Spleen (tissue), 7 donors: ENCODE measurements at regions not wholly inside any gene's neighbourhood (a gene's known extent, or its start where the extent isn't known, plus 50 kb on each side); places are given as distances from the start of the nearest gene placed in this dataset.

Source experiments
- POLR2A ChIP-seq, 3 donors: fragments of 450-650 bp; IDR thresholded peaks; one replicate each; pipeline ENCODE4 v1.5.1; 2017; ENCODE audit warnings: antibody characterized with exemption in 3 of 3, mild to moderate bottlenecking in 1 of 3
- POLR2AphosphoS5 ChIP-seq, 3 donors: sonication (generic); formaldehyde crosslinking; IDR thresholded peaks; one replicate each; pipeline ENCODE4 v1.5.1; 2017; ENCODE audit warnings: antibody characterized with exemption in 3 of 3
- TF ChIP-seq, protein P1 (sequence below), 11 experiments: fragments of 200-600 bp in 7 of 11; fragments of 450-650 bp in 4 of 11; sonication (generic) in 4 of 11; IDR thresholded peaks in 8 of 11; conservative IDR thresholded peaks in 3 of 11; 1 replicate in 7 of 11; 2 replicates in 4 of 11; pipeline versions ENCODE4 v1.4.0 to v1.8.0; 2016 to 2021; ENCODE audit warnings: antibody characterized with exemption in 11 of 11, inconsistent platforms in 4 of 11, mild to moderate bottlenecking in 1 of 11
- donor health status: DM: no; HTN: no; CAD: no; lungs with moderate emphysema.
- donor health status: DM: no; HTN: no; CAD: no.
- donor health status: DM: no; HTN: no; CAD: no.

- TF ChIP-seq POLR2AphosphoS5 (IDR thresholded peaks at IDR 0.05), result no peak
- TF ChIP-seq, protein P1, sequence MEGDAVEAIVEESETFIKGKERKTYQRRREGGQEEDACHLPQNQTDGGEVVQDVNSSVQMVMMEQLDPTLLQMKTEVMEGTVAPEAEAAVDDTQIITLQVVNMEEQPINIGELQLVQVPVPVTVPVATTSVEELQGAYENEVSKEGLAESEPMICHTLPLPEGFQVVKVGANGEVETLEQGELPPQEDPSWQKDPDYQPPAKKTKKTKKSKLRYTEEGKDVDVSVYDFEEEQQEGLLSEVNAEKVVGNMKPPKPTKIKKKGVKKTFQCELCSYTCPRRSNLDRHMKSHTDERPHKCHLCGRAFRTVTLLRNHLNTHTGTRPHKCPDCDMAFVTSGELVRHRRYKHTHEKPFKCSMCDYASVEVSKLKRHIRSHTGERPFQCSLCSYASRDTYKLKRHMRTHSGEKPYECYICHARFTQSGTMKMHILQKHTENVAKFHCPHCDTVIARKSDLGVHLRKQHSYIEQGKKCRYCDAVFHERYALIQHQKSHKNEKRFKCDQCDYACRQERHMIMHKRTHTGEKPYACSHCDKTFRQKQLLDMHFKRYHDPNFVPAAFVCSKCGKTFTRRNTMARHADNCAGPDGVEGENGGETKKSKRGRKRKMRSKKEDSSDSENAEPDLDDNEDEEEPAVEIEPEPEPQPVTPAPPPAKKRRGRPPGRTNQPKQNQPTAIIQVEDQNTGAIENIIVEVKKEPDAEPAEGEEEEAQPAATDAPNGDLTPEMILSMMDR (IDR thresholded peaks at IDR 0.05 in 8 of 11, conservative IDR thresholded peaks at IDR 0.05 in 3 of 11), result no peak
- no peak for TF ChIP-seq POLR2A (IDR thresholded peaks at IDR 0.05)
Measured at GRCh38 chr17:77728871-77729270, 229.6 kb upstream of the TNRC6C start.
